GM23248 (cell line): ENCODE measurements at regions not wholly inside any gene's neighbourhood (a gene's known extent, or its start where the extent isn't known, plus 50 kb on each side); places are given as distances from the start of the nearest gene placed in this dataset.
"Not testable (repeated sequence)": the region's sequence is repeated elsewhere in the genome, so short reads cannot be mapped to it uniquely, and the experiment has no call there.

Source experiments
- DNase-seq: peaks from one replicate; pipeline ENCODE4 v3.0.0-alpha.2; 2015
- H2AFZ ChIP-seq: fragments of 200-600 bp; sonication (generic); 2 replicates; pipeline ENCODE4 v1.6.1; 2016; ENCODE audit warnings: antibody characterized with exemption
- H3F3A ChIP-seq: fragments of 200-600 bp; sonication (generic); 2 replicates; pipeline ENCODE4 v1.6.1; 2016; ENCODE audit warnings: mild to moderate bottlenecking, antibody characterized with exemption, mixed run types; ENCODE audit not compliant: insufficient read depth
- H3K27ac ChIP-seq: fragments of 200-600 bp; sonication (generic); 2 replicates; pipeline ENCODE4 v1.5.1; 2016; ENCODE audit warnings: mild to moderate bottlenecking
- H3K27me3 ChIP-seq: fragments of 200-600 bp; sonication (generic); replicated peaks from 2 replicates; pipeline ENCODE4 v1.6.1; 2016; ENCODE audit warnings: mild to moderate bottlenecking; ENCODE audit not compliant: insufficient read depth
- H3K36me3 ChIP-seq: fragments of 200-600 bp; sonication (generic); 2 replicates; pipeline ENCODE4 v1.6.1; 2016; ENCODE audit warnings: low read depth, mild to moderate bottlenecking
- H3K4me1 ChIP-seq: fragments of 200-600 bp; sonication (generic); 2 replicates; pipeline ENCODE4 v1.6.1; 2016; ENCODE audit warnings: mild to moderate bottlenecking; ENCODE audit not compliant: insufficient read depth
- H3K4me2 ChIP-seq: fragments of 200-600 bp; sonication (generic); one replicate; pipeline ENCODE4 v1.6.1; 2016; ENCODE audit warnings: mild to moderate bottlenecking; ENCODE audit not compliant: unreplicated experiment
- H3K4me3 ChIP-seq: fragments of 200-600 bp; sonication (generic); 2 replicates; pipeline ENCODE4 v1.5.1; 2016; ENCODE audit warnings: mild to moderate bottlenecking
- H3K79me2 ChIP-seq: fragments of 200-600 bp; sonication (generic); 2 replicates; pipeline ENCODE4 v1.6.1; 2016; ENCODE audit warnings: mild to moderate bottlenecking; ENCODE audit not compliant: insufficient read depth
- H3K9ac ChIP-seq: fragments of 200-600 bp; sonication (generic); 2 replicates; pipeline ENCODE4 v1.6.1; 2016; ENCODE audit warnings: mild to moderate bottlenecking
- H3K9me2 ChIP-seq: fragments of 200-600 bp; sonication (generic); 2 replicates; pipeline ENCODE4 v1.6.1; 2016; ENCODE audit warnings: mixed run types, mild to moderate bottlenecking, moderate library complexity; ENCODE audit not compliant: insufficient read depth
- H3K9me3 ChIP-seq: fragments of 200-600 bp; sonication (generic); one replicate; pipeline ENCODE4 v1.6.1; 2017; ENCODE audit warnings: low read depth
- H4K20me1 ChIP-seq: fragments of 200-600 bp; sonication (generic); 2 replicates; pipeline ENCODE4 v1.6.0; 2016; ENCODE audit not compliant: insufficient read depth
- EZH2 ChIP-seq: fragments of 200-600 bp; sonication (generic); IDR thresholded peaks from 2 replicates; pipeline ENCODE4 v1.6.1; 2018; ENCODE audit warnings: antibody characterized with exemption, mild to moderate bottlenecking; ENCODE audit not compliant: insufficient read depth, poor library complexity, severe bottlenecking
- EZH2phosphoT487 ChIP-seq: fragments of 200-600 bp; sonication (generic); IDR thresholded peaks from 2 replicates; pipeline ENCODE4 v1.6.1; 2018; ENCODE audit warnings: antibody characterized with exemption, moderate library complexity, mild to moderate bottlenecking, low read depth; ENCODE audit not compliant: insufficient read depth
- WGBS, 2 experiments: methylation state at CpG; one replicate each; pipeline ENCODE4 v1.1.6; 2015 to 2017; ENCODE audit warnings: low lambda C conversion rate in 2 of 2, low coverage in 1 of 2; ENCODE audit errors: missing lambda C conversion rate in 2 of 2; 5-methylcytosine and 5-hydroxymethylcytosine counted together
- in situ Hi-C: fragments of 300-500 bp; cut with MboI; formaldehyde crosslinking; loops from 2 replicates; pipeline ENCODE4 v1.15.0; 2020

DNA sequence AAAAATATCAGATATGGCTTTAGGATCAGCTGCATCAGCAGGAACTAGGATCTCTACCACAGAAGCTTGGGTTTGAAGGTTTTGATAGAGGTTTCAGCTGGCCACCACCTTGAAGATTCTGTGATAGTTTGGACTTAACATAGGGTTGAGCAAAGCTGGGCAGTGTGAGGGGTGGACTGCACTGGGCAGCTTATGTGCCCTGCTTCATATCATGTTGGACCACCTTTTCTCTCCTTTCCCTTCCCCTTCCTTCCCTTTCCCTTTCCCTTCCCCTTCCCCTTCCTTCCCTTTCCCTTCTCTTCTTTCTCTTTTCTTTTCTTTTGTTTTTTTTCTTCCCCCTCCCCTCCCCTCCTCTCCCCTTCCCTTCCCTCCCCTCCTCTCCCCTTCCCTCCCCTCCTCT lies 196.3 kb upstream of the CXCR4 start:
- no peak overlapping the region for H3K9ac ChIP-seq
- H3K4me3 ChIP-seq: no peak overlapping the region
- H3K9me3 ChIP-seq: no peaks in the 10 kb centered on the region
- H3K9me2 ChIP-seq: no peaks in the 10 kb centered on the region
- H3K36me3 ChIP-seq: no peaks in the 10 kb centered on the region
- H3K79me2 ChIP-seq: no peaks in the 10 kb centered on the region
- no peaks in the 10 kb centered on the region for H3K4me1 ChIP-seq
- H3K27me3 ChIP-seq: no peaks in the 10 kb centered on the region
- H2AFZ ChIP-seq: no peak overlapping the region
- in situ Hi-C loops: no loop called here
- no peaks in the 10 kb centered on the region for H3F3A ChIP-seq
- no peaks in the 10 kb centered on the region for H4K20me1 ChIP-seq
- TF ChIP-seq EZH2phosphoT487 (no peak), EZH2 (no peak)
- H3K27ac ChIP-seq: no peak overlapping the region
- no peak overlapping the region for H3K4me2 ChIP-seq
- DNase-seq: no peak

DNA sequence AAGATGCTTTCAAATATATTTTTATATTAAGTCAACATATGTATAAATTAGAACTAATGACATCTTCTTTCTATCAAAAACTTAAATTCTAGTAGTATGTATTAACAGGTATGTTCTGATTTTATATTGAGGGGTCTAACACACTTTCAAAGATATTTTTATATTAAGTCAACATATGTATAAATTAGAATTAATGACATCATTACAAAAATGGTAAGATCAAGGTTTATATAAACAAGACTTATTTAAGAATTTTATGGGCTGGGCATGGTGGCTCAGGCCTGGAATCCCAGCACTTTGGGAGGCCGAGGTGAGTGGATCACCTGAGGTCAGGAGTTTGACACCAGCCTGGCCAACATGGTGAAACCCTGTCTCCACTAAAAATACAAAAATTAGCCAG lies 194.6 kb upstream of the CXCR4 start:
- H4K20me1 ChIP-seq, H3K4me3 ChIP-seq, H3K27me3 ChIP-seq, H3K4me2 ChIP-seq, H3K9me3 ChIP-seq, H3K79me2 ChIP-seq, H3K27ac ChIP-seq, H3K9ac ChIP-seq, H3F3A ChIP-seq, H3K9me2 ChIP-seq, H3K36me3 ChIP-seq, H3K4me1 ChIP-seq, H2AFZ ChIP-seq, DNase-seq, in situ Hi-C loops: not testable (repeated sequence)
- 22 to 25% methylated on average over 1 of the region's 1 CpG for WGBS, 2 experiments

GRCh38 chr2:136310797-136311603 lies 193.1 kb upstream of the CXCR4 start:
- in situ Hi-C loops: no loop called here
- Histone ChIP-seq H4K20me1 (no peaks in the 10 kb centered on the region), H3K9me3 (no peaks in the 10 kb centered on the region), H3K4me2 (no peak overlapping the region), H3K9ac (no peak overlapping the region), H3K9me2 (no peaks in the 10 kb centered on the region), H3K79me2 (no peaks in the 10 kb centered on the region), H2AFZ (no peak overlapping the region), H3K4me3 (no peak overlapping the region), H3F3A (no peaks in the 10 kb centered on the region), H3K27me3 (no peaks in the 10 kb centered on the region), H3K36me3 (no peaks in the 10 kb centered on the region), H3K4me1 (no peaks in the 10 kb centered on the region), H3K27ac (no peak overlapping the region)
- 49 to 50% methylated on average over 11 of the region's 11 CpGs for WGBS, 2 experiments
- no peak for TF ChIP-seq EZH2
- no peak for TF ChIP-seq EZH2phosphoT487
- no peak for DNase-seq

GRCh38 chr2:136310005-136310495 lies 192.1 kb upstream of the CXCR4 start:
- Histone ChIP-seq H3K79me2 (no peaks in the 10 kb centered on the region), H3K27me3 (no peaks in the 10 kb centered on the region), H3K4me3 (no peak overlapping the region), H2AFZ (no peak overlapping the region), H3K4me1 (no peaks in the 10 kb centered on the region), H3K4me2 (no peak overlapping the region), H3K9me2 (no peaks in the 10 kb centered on the region), H3K9me3 (no peaks in the 10 kb centered on the region), H3K36me3 (no peaks in the 10 kb centered on the region), H3K27ac (no peak overlapping the region), H4K20me1 (no peaks in the 10 kb centered on the region), H3F3A (no peaks in the 10 kb centered on the region), H3K9ac (no peak overlapping the region)
- in situ Hi-C loops: no loop called here
- no peak for DNase-seq
- 21 to 26% methylated on average over 10 of the region's 10 CpGs for WGBS, 2 experiments
- no peak for TF ChIP-seq EZH2
- TF ChIP-seq EZH2phosphoT487: no peak

DNA sequence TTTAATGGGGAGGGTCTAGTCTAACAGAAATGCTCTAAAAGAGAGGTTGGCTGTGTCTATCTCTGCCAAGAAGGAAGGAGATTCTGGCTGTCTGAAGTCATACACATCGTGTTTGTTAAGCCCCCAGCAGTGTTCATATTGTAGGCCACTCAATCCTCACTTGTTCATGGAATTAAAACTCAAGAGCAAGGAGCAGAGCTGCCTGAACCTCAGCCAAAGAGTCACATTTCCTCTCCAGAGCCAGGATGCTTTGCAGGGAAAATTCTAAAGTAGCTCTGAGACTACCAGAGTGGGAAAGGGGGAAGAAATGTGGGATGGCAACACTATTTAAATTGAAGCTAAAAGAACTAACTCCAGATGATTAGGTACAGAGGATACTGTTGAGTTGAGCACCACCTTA lies 190.7 kb upstream of the CXCR4 start:
- Histone ChIP-seq H3K27me3 (no peaks in the 10 kb centered on the region), H3K9ac (no peak overlapping the region), H3K27ac (no peak overlapping the region), H3K36me3 (no peaks in the 10 kb centered on the region), H2AFZ (no peak overlapping the region), H3K9me2 (no peaks in the 10 kb centered on the region), H3K9me3 (no peaks in the 10 kb centered on the region), H3K4me2 (no peak overlapping the region), H3K4me3 (no peak overlapping the region), H4K20me1 (no peaks in the 10 kb centered on the region), H3K79me2 (no peaks in the 10 kb centered on the region), H3K4me1 (no peaks in the 10 kb centered on the region), H3F3A (no peaks in the 10 kb centered on the region)
- in situ Hi-C loops: no loop called here
- 14 to 17% methylated on average over 1 of the region's 1 CpG for WGBS, 2 experiments
- TF ChIP-seq EZH2: no peak
- no peak for TF ChIP-seq EZH2phosphoT487
- DNase-seq: no peak
